ENCODE measurements at regions not wholly inside any gene's neighbourhood (a gene's known extent, or its start where the extent isn't known, plus 50 kb on each side); places are given as distances from the start of the nearest gene placed in this dataset.
"Not testable (repeated sequence)": the region's sequence is repeated elsewhere in the genome, so short reads cannot be mapped to it uniquely, and the experiment has no call there.

GRCh38 chr3:177438596-177439220 is 241.4 kb upstream of the TBL1XR1 start:
- DNase-seq = no peak

GRCh38 chr3:177439694-177440269 is 242.5 kb upstream of the TBL1XR1 start:
- DNase-seq = no peak

- no peak for DNase-seq
Observed at GRCh38 chr3:177440456-177441104, 243.3 kb upstream of the TBL1XR1 start.

- DNase-seq = no peak
Observed at GRCh38 chr3:177441276-177441812, 244.1 kb upstream of the TBL1XR1 start.

GRCh38 chr3:177441813-177442646 is 244.7 kb upstream of the TBL1XR1 start:
- no peak for DNase-seq

- no peak for DNase-seq
Observed at GRCh38 chr3:177443469-177443868, 246.2 kb upstream of the TBL1XR1 start.

- no peak for DNase-seq
Observed at GRCh38 chr3:177444696-177445095, 247.4 kb upstream of the TBL1XR1 start.

- no peak for DNase-seq
Observed at GRCh38 chr3:177445549-177445948, 248.3 kb upstream of the TBL1XR1 start.

GRCh38 chr3:177446165-177446601 is 248.9 kb upstream of the TBL1XR1 start:
- DNase-seq = no peak

- DNase-seq = no peak
Observed at GRCh38 chr3:177447938-177448337, 250.7 kb upstream of the TBL1XR1 start.

GRCh38 chr3:177448987-177449359 is 251.7 kb upstream of the TBL1XR1 start:
- DNase-seq = no peak

GRCh38 chr3:177449360-177450006 is 252.2 kb upstream of the TBL1XR1 start:
- DNase-seq = no peak

GRCh38 chr3:177451301-177451750 is 254.0 kb upstream of the TBL1XR1 start:
- DNase-seq = no peak

- no peak for DNase-seq
Observed at GRCh38 chr3:177451864-177452830, 254.9 kb upstream of the TBL1XR1 start.

- DNase-seq = no peak
Observed at GRCh38 chr3:177452831-177453450, 255.7 kb upstream of the TBL1XR1 start.

GRCh38 chr3:177453451-177453844 is 256.2 kb upstream of the TBL1XR1 start:
- DNase-seq = no peak

- DNase-seq = not testable (repeated sequence)
Observed at GRCh38 chr3:177457204-177457603, 259.9 kb upstream of the TBL1XR1 start.

- DNase-seq = no peak
Observed at GRCh38 chr3:177459401-177459800, 262.1 kb upstream of the TBL1XR1 start.

- no peak for DNase-seq
Observed at GRCh38 chr3:177460047-177460446, 262.8 kb upstream of the TBL1XR1 start.

GRCh38 chr3:177461765-177462164 is 264.5 kb upstream of the TBL1XR1 start:
- DNase-seq = no peak

- not testable (repeated sequence) for DNase-seq
Observed at GRCh38 chr3:177463341-177463740, 266.1 kb upstream of the TBL1XR1 start.
